Small intestine (tissue), 7 donors: ENCODE measurements at regions not wholly inside any gene's neighbourhood (a gene's known extent, or its start where the extent isn't known, plus 50 kb on each side); places are given as distances from the start of the nearest gene placed in this dataset.
A peak's percentile ranks its signal among the peaks of the same experiment; 100 is the strongest.
"Not testable (repeated sequence)": the region's sequence is repeated elsewhere in the genome, so short reads cannot be mapped to it uniquely, and the experiment has no call there.

Source experiments
- DNase-seq, 2 donors: peaks; one replicate each; pipeline versions ENCODE4 v3.0.0 to v3.0.0-alpha.2; 2013
- FAIRE-seq: peaks from 2 replicates; lab custom pipeline; 2012; peaks lifted over from hg19 to GRCh38; lab: Jason Lieb, UNC
- H3K27ac ChIP-seq, 3 donors: one replicate each; pipeline ENCODE4 v1.5.1; 2013; ENCODE audit warnings: low read length in 2 of 3, mild to moderate bottlenecking in 2 of 3, control low read depth in 1 of 3, inconsistent platforms in 1 of 3, low read depth in 1 of 3, moderate library complexity in 1 of 3
- H3K27me3 ChIP-seq, 3 donors: one replicate each; pipeline ENCODE4 v1.6.1; 2013; ENCODE audit warnings: low read length in 3 of 3, inconsistent platforms in 1 of 3; ENCODE audit not compliant: control insufficient read depth in 3 of 3, insufficient read depth in 3 of 3
- H3K36me3 ChIP-seq, 3 donors: one replicate each; pipeline ENCODE4 v1.6.1; 2013; ENCODE audit warnings: low read length in 3 of 3, inconsistent platforms in 1 of 3, low read depth in 1 of 3, mild to moderate bottlenecking in 1 of 3, moderate library complexity in 1 of 3; ENCODE audit not compliant: control insufficient read depth in 3 of 3, insufficient read depth in 2 of 3
- H3K4me1 ChIP-seq, 3 donors: one replicate each; pipeline ENCODE4 v1.6.1; 2013; ENCODE audit warnings: low read length in 2 of 3, inconsistent platforms in 1 of 3, low read depth in 1 of 3, mild to moderate bottlenecking in 1 of 3, moderate library complexity in 1 of 3; ENCODE audit not compliant: control insufficient read depth in 3 of 3, insufficient read depth in 2 of 3
- H3K4me3 ChIP-seq, 3 donors: one replicate each; pipeline ENCODE4 v1.5.1; 2013; ENCODE audit warnings: low read length in 3 of 3, control low read depth in 1 of 3, inconsistent platforms in 1 of 3, low read depth in 1 of 3, mild to moderate bottlenecking in 1 of 3, moderate library complexity in 1 of 3
- H3K9me3 ChIP-seq, 2 donors: one replicate each; pipeline ENCODE4 v1.6.1; 2013; ENCODE audit warnings: low read depth in 1 of 2, low read length in 1 of 2; ENCODE audit not compliant: control insufficient read depth in 2 of 2, insufficient read depth in 1 of 2
- WGBS, 3 donors: extraction: QIAGEN DNeasy Blood & Tissue Kit; methylation state at CpG; one replicate each; pipeline ENCODE4 v1.1.7; 2013; 5-methylcytosine and 5-hydroxymethylcytosine counted together
- donor health status: healthy with polysubstance abuse.
- donor health status: control.
- donor health status: control.
- donor health status: Bipolar disorder and iron deficiency.
- donor health status: healthy.

- Histone ChIP-seq H3K27ac (no peak overlapping the region), H3K36me3 (no peaks in the 10 kb centered on the region), H3K9me3 (no peaks in the 10 kb centered on the region), H3K4me3 (no peak overlapping the region), H3K4me1 (peaks cover 0 to 5% (median 0%) of the 10 kb centered on the region in 3 donors), H3K27me3 (no peaks in the 10 kb centered on the region)
- no peak for DNase-seq
- 85 to 90% (median 89%) methylated on average over 15 of the region's 15 CpGs for WGBS, 3 donors
- no peak for FAIRE-seq
These were observed 154.0 kb upstream of the TSC22D1 start for GRCh38 chr13:44730099-44730498.

- WGBS, 3 donors, result 55 to 80% (median 70%) methylated on average over 7 of the region's 7 CpGs
- not testable (repeated sequence) for H3K27ac ChIP-seq, H3K4me1 ChIP-seq, H3K4me3 ChIP-seq, FAIRE-seq, H3K36me3 ChIP-seq, H3K9me3 ChIP-seq, H3K27me3 ChIP-seq, DNase-seq
These were observed 151.5 kb upstream of the TSC22D1 start for GRCh38 chr13:44727591-44727990.

- DNase-seq, result peak in 1 of 2 donors; percentile 33
- Histone ChIP-seq H3K9me3 (peaks cover 0 to 10% of the 10 kb centered on the region in 2 donors), H3K27me3 (no peaks in the 10 kb centered on the region), H3K4me1 (peaks cover 0 to 5% (median 0%) of the 10 kb centered on the region in 3 donors), H3K4me3 (no peak overlapping the region), H3K27ac (no peak overlapping the region), H3K36me3 (no peaks in the 10 kb centered on the region)
- WGBS, 3 donors, result 13 to 68% (median 38%) methylated on average over 6 of the region's 6 CpGs
- no peak for FAIRE-seq
These were observed 150.6 kb upstream of the TSC22D1 start for GRCh38 chr13:44726778-44727177.

GRCh38 chr13:44726214-44726613, 150.1 kb upstream of the TSC22D1 start:
- no peak overlapping the region for H3K4me3 ChIP-seq
- WGBS, 3 donors, result 82 to 90% (median 88%) methylated on average over 3 of the region's 3 CpGs
- FAIRE-seq, result no peak
- no peak overlapping the region for H3K27ac ChIP-seq
- H3K27me3 ChIP-seq, result no peaks in the 10 kb centered on the region
- DNase-seq, result no peak
- peaks cover 0 to 5% (median 0%) of the 10 kb centered on the region in 3 donors for H3K4me1 ChIP-seq
- H3K9me3 ChIP-seq, result peaks cover 0 to 10% of the 10 kb centered on the region in 2 donors
- no peaks in the 10 kb centered on the region for H3K36me3 ChIP-seq

GRCh38 chr13:44719857-44720671, 143.9 kb upstream of the TSC22D1 start:
- no peaks in the 10 kb centered on the region for H3K4me1 ChIP-seq
- FAIRE-seq (no peak), DNase-seq (no peak)
- H3K27ac ChIP-seq, result peak overlapping the region in 1 of 3 donors; percentile 44
- H3K36me3 ChIP-seq, result no peaks in the 10 kb centered on the region
- 81 to 90% (median 90%) methylated on average over 3 of the region's 3 CpGs for WGBS, 3 donors
- peaks cover 0 to 10% of the 10 kb centered on the region in 2 donors for H3K9me3 ChIP-seq
- H3K4me3 ChIP-seq, result no peak overlapping the region
- H3K27me3 ChIP-seq, result no peaks in the 10 kb centered on the region

GRCh38 chr13:44718467-44718866, 142.3 kb upstream of the TSC22D1 start:
- no peak for DNase-seq
- Histone ChIP-seq H3K4me1 (peaks cover 0 to 4% (median 0%) of the 10 kb centered on the region in 3 donors), H3K27me3 (no peaks in the 10 kb centered on the region), H3K9me3 (peaks cover 0 to 10% of the 10 kb centered on the region in 2 donors), H3K36me3 (no peaks in the 10 kb centered on the region), H3K27ac (no peak overlapping the region), H3K4me3 (no peak overlapping the region)
- WGBS, 3 donors, result 91 to 96% (median 94%) methylated on average over 4 of the region's 4 CpGs
- FAIRE-seq, result no peak

- FAIRE-seq (no peak), DNase-seq (peak in 1 of 2 donors; percentile 11)
- H3K27ac ChIP-seq, result no peak overlapping the region
- H3K4me1 ChIP-seq, result peaks cover 0 to 4% (median 0%) of the 10 kb centered on the region in 3 donors
- H3K4me3 ChIP-seq, result no peak overlapping the region
- no peaks in the 10 kb centered on the region for H3K9me3 ChIP-seq
- H3K27me3 ChIP-seq, result no peaks in the 10 kb centered on the region
- no peaks in the 10 kb centered on the region for H3K36me3 ChIP-seq
- WGBS, 3 donors, result 65 to 73% (median 70%) methylated on average over 11 of the region's 11 CpGs
These were observed 139.4 kb upstream of the TSC22D1 start for GRCh38 chr13:44715287-44716230.

GRCh38 chr13:44713788-44714469, 137.8 kb upstream of the TSC22D1 start:
- WGBS, 3 donors, result 77 to 91% (median 85%) methylated on average over 3 of the region's 3 CpGs
- Histone ChIP-seq H3K36me3 (no peaks in the 10 kb centered on the region), H3K27ac (no peak overlapping the region), H3K4me3 (no peak overlapping the region), H3K9me3 (no peaks in the 10 kb centered on the region), H3K27me3 (no peaks in the 10 kb centered on the region), H3K4me1 (peaks cover 0 to 4% (median 0%) of the 10 kb centered on the region in 3 donors)
- DNase-seq (no peak), FAIRE-seq (no peak)
